HepG2 (cell line): ENCODE measurements at regions not wholly inside any gene's neighbourhood (a gene's known extent, or its start where the extent isn't known, plus 50 kb on each side); places are given as distances from the start of the nearest gene placed in this dataset.

Experiments used
- ATAC-seq: fragments of 200-7000 bp; cut with Tn5 transposase; 3 replicates; pipeline ENCODE4 v1.9.1; 2020; ENCODE audit warnings: mild to moderate bottlenecking, moderate library complexity
- BruUV-seq: library from RNA; stranded (reverse); fragments of 400-500 nt; replicated peaks from 2 replicates; lab custom pipeline; 2021; lab: Mats Ljungman, UMichigan
- CTCF ChIA-PET: fragments of 300-600 bp; formaldehyde crosslinking; extraction: SDS; loops from one replicate; lab custom pipeline; 2021; ENCODE audit warnings: low total read pairs, inconsistent platforms, low intra/inter-chr PET ratio; lab: Yijun Ruan, JAX
- POLR2A ChIA-PET: fragments of 350-600 bp; sonication (Branson Sonifier 250); formaldehyde crosslinking; loops from one replicate; lab custom pipeline; 2020; ENCODE audit warnings: antibody characterized with exemption, inconsistent platforms; lab: Yijun Ruan, JAX
- DNase-seq: peaks from one replicate; pipeline ENCODE4 v3.0.0-alpha.2; 2015; ENCODE audit warnings: low spot score
- FAIRE-seq: peaks from 3 replicates; lab custom pipeline; 2011; peaks lifted over from hg19 to GRCh38; lab: Jason Lieb, UNC
- H2AFZ ChIP-seq: one replicate; pipeline ENCODE4 v1.6.1; 2011; ENCODE audit warnings: low read length, inconsistent platforms
- H3K27ac ChIP-seq: fragments of 300-600 bp; 3 replicates; pipeline ENCODE4 v1.8.0; 2011; ENCODE audit warnings: mixed run types, mild to moderate bottlenecking, mixed read lengths, low read length, inconsistent platforms; ENCODE audit not compliant: insufficient read depth; ENCODE audit errors: extremely low read length
- H3K27me3 ChIP-seq, 2 experiments: fragments of 200-600 bp in 1 of 2; 2 replicates in 1 of 2; 3 replicates in 1 of 2; pipeline versions ENCODE4 v1.6.0 to v1.8.0; 2011; ENCODE audit warnings: low read length in 2 of 2, mild to moderate bottlenecking in 2 of 2, moderate library complexity in 2 of 2, inconsistent platforms in 1 of 2; ENCODE audit not compliant: insufficient read depth in 2 of 2, control insufficient read depth in 1 of 2
- H3K36me3 ChIP-seq, 2 experiments: fragments of 200-600 bp in 1 of 2; replicated peaks in 1 of 2; 2 replicates in 1 of 2; 3 replicates in 1 of 2; pipeline versions ENCODE4 v1.5.1 to v1.8.0; 2011; ENCODE audit warnings: low read length in 2 of 2, inconsistent platforms in 1 of 2; ENCODE audit not compliant: insufficient read depth in 2 of 2, control insufficient read depth in 1 of 2
- H3K4me1 ChIP-seq: 2 replicates; pipeline ENCODE4 v1.5.1; 2012; ENCODE audit warnings: low read length, inconsistent platforms; ENCODE audit not compliant: insufficient read depth
- H3K4me2 ChIP-seq: 2 replicates; pipeline ENCODE4 v1.6.0; 2011; ENCODE audit warnings: low read depth, low read length, inconsistent platforms
- H3K4me3 ChIP-seq, 3 experiments: fragments of 200-600 bp in 1 of 3; sonication (generic), shearing (Covaris generic) in 1 of 3; replicated peaks in 1 of 3; 2 replicates each; pipeline ENCODE4 v1.5.1; 2011 to 2016; ENCODE audit warnings: low read length in 3 of 3, inconsistent platforms in 2 of 3, low read depth in 2 of 3, mild to moderate bottlenecking in 2 of 3, control low read depth in 1 of 3, mixed read lengths in 1 of 3; ENCODE audit not compliant: insufficient read depth in 1 of 3
- H3K79me2 ChIP-seq: one replicate; pipeline ENCODE4 v1.6.1; 2011; ENCODE audit warnings: low read length, inconsistent platforms; ENCODE audit not compliant: insufficient read depth
- H3K9ac ChIP-seq: 2 replicates; pipeline ENCODE4 v1.6.0; 2011; ENCODE audit warnings: mild to moderate bottlenecking, low read depth, low read length, inconsistent platforms; ENCODE audit not compliant: insufficient read depth
- H3K9me3 ChIP-seq: 2 replicates; pipeline ENCODE4 v1.5.1; 2012; ENCODE audit warnings: mild to moderate bottlenecking, low read length
- H4K20me1 ChIP-seq: 2 replicates; pipeline ENCODE4 v1.6.0; 2011; ENCODE audit warnings: inconsistent platforms, mild to moderate bottlenecking, low read length, moderate library complexity; ENCODE audit not compliant: insufficient read depth
- FOXO1 ChIP-seq: sonication (generic); formaldehyde crosslinking; IDR thresholded peaks from 2 replicates; pipeline ENCODE4 v1.4.0; 2020; ENCODE audit warnings: missing genetic modification reagents
- HNRNPH1 ChIP-seq: fragments of 200-400 bp; formaldehyde crosslinking; optimal IDR thresholded peaks from 2 replicates; pipeline ENCODE3; 2017; ENCODE audit warnings: mild to moderate bottlenecking, low read depth, low read length
- JUN ChIP-seq: sonication (generic); formaldehyde crosslinking; IDR thresholded peaks from 2 replicates; pipeline ENCODE4 v1.4.0; 2020; ENCODE audit warnings: mild to moderate bottlenecking, missing genetic modification reagents
- KDM1A ChIP-seq: IDR thresholded peaks from 2 replicates; pipeline ENCODE4 v1.6.1; 2016; ENCODE audit warnings: missing compliant biosample characterization
- TCF7 ChIP-seq: sonication (generic); IDR thresholded peaks from 2 replicates; pipeline ENCODE4 v1.6.1; 2016; ENCODE audit warnings: antibody characterized with exemption, low read depth
- ZBTB20 ChIP-seq: sonication (generic); formaldehyde crosslinking; IDR thresholded peaks from 2 replicates; pipeline ENCODE4 v1.8.1; 2023; ENCODE audit warnings: missing genetic modification reagents, low read depth, mild to moderate bottlenecking, borderline replicate concordance
- ZBTB49 ChIP-seq: sonication (generic); formaldehyde crosslinking; IDR thresholded peaks from 2 replicates; pipeline ENCODE4 v1.4.0; 2020; ENCODE audit warnings: missing genetic modification reagents, borderline replicate concordance
- ZFY ChIP-seq: sonication (generic); formaldehyde crosslinking; IDR thresholded peaks from 2 replicates; pipeline ENCODE4 v1.4.0; 2020; ENCODE audit warnings: missing genetic modification reagents
- ZNF30 ChIP-seq: sonication (generic); formaldehyde crosslinking; IDR thresholded peaks from 2 replicates; pipeline ENCODE4 v1.5.0; 2020; ENCODE audit warnings: mild to moderate bottlenecking, missing genetic modification reagents
- ZNF878 ChIP-seq: sonication (generic); formaldehyde crosslinking; IDR thresholded peaks from 2 replicates; pipeline ENCODE4 v1.8.1; 2023; ENCODE audit warnings: mild to moderate bottlenecking, missing genetic modification reagents, moderate library complexity
- WGBS: methylation state at CpG from one replicate; pipeline ENCODE4 v1.1.6; 2017; ENCODE audit warnings: low lambda C conversion rate; 5-methylcytosine and 5-hydroxymethylcytosine counted together
- in situ Hi-C: cut with HindIII; loops from 2 replicates; pipeline ENCODE4 v1.10.0; 2017; ENCODE audit warnings: low pct_unique_long_range_greater_than_20kb; ENCODE audit not compliant: extremely low pct_ligation_motif_present
- intact Hi-C: fragments of 100-400 bp; cut with micrococcal nuclease; formaldehyde crosslinking; loops from one replicate; pipeline ENCODE4 v1.10.0; 2022; ENCODE audit not compliant: unreplicated experiment
- TF ChIP-seq, protein P1 (sequence below): sonication (generic); formaldehyde crosslinking; IDR thresholded peaks from 2 replicates; pipeline ENCODE4 v1.5.1; 2020; ENCODE audit warnings: mild to moderate bottlenecking, missing genetic modification reagents, borderline replicate concordance
- TF ChIP-seq, protein P2 (sequence below): sonication (generic); formaldehyde crosslinking; IDR thresholded peaks from 2 replicates; pipeline ENCODE4 v1.4.0; 2020; ENCODE audit warnings: low read depth, mild to moderate bottlenecking, missing genetic modification reagents
- TF ChIP-seq, protein P3 (sequence below): IDR thresholded peaks from 2 replicates; pipeline ENCODE4 v1.6.1; 2016; ENCODE audit warnings: mild to moderate bottlenecking

DNA sequence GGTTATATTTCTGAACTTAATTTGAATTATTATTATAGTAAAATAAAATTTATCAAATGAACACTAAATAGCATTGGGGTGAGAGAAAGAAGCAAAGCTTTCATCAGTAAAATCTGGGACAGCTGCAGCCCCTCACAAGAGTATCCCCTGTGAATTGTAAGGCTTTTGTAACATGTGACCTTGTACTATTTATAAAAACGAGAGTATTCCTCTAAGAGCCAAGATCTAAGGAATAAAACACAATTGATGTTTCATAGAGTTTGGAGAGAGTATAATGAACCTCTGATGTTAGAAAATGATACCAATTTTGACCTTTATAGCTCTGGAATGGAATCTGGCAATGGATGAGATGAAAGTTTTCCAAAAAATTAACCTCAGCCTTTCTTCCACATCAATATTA is 617.2 kb upstream of the ID4 start:
- Histone ChIP-seq H3K27me3 (no peaks in the 10 kb centered on the region), H3K9me3 (peaks cover 46% of the 10 kb centered on the region), H3K36me3 (no peaks in the 10 kb centered on the region), H3K4me3 (no peak overlapping the region), H3K27ac (no peak overlapping the region), H3K4me1 (no peaks in the 10 kb centered on the region), H2AFZ (no peak overlapping the region), H4K20me1 (no peaks in the 10 kb centered on the region), H3K9ac (no peak overlapping the region), H3K4me2 (no peak overlapping the region), H3K79me2 (no peaks in the 10 kb centered on the region)
- POLR2A ChIA-PET: no interaction called here
- 0% methylated on average over 1 of the region's 1 CpG for WGBS
- BruUV-seq: no TSS peak
- intact Hi-C loops: loop anchor here (10.0 kb wide), 1 partner anchor 195 kb away; no protein-coding TSS in a partner anchor
- DNase-seq: no peak
- no peak for TF ChIP-seq ZFY (CRISPR knock-in tag)
- no peak for ATAC-seq
- no peak for FAIRE-seq
- CTCF ChIA-PET: no interaction called here
- in situ Hi-C loops: no loop called here

- no peaks in the 10 kb centered on the region for H3K4me1 ChIP-seq
- H2AFZ ChIP-seq: no peak overlapping the region
- H3K9me3 ChIP-seq: peaks cover 67% of the 10 kb centered on the region
- no peaks in the 10 kb centered on the region for H4K20me1 ChIP-seq
- ATAC-seq: no peak
- H3K9ac ChIP-seq: no peak overlapping the region
- no peaks in the 10 kb centered on the region for H3K36me3 ChIP-seq
- no peak overlapping the region for H3K4me3 ChIP-seq
- H3K4me2 ChIP-seq: no peak overlapping the region
- ChIA-PET POLR2A (no interaction called here), CTCF (no interaction called here)
- H3K27me3 ChIP-seq: no peaks in the 10 kb centered on the region
- in situ Hi-C loops (no loop called here), intact Hi-C loops (no loop called here)
- no peaks in the 10 kb centered on the region for H3K79me2 ChIP-seq
- BruUV-seq: no TSS peak
- H3K27ac ChIP-seq: no peak overlapping the region
- no peak for DNase-seq
- WGBS: 7% methylated on average over 5 of the region's 5 CpGs
- no peak for FAIRE-seq
- TF ChIP-seq HNRNPH1 (no peak), ZBTB20 (CRISPR knock-in tag) (no peak), ZNF878 (no peak), ZNF30 (CRISPR knock-in tag) (no peak), FOXO1 (CRISPR knock-in tag) (no peak), KDM1A (no peak), TCF7 (no peak), ZBTB49 (CRISPR knock-in tag) (no peak), JUN (CRISPR knock-in tag) (no peak)
- TF ChIP-seq, protein P1, sequence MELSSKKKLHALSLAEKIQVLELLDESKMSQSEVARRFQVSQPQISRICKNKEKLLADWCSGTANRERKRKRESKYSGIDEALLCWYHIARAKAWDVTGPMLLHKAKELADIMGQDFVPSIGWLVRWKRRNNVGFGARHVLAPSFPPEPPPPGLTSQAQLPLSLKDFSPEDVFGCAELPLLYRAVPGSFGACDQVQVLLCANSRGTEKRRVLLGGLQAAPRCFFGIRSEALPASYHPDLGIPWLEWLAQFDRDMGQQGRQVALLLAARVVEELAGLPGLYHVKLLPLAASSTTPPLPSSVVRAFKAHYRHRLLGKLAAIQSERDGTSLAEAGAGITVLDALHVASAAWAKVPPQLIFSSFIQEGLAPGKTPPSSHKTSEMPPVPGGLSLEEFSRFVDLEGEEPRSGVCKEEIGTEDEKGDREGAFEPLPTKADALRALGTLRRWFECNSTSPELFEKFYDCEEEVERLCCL (CRISPR knock-in tag): no peak
- TF ChIP-seq, protein P2, sequence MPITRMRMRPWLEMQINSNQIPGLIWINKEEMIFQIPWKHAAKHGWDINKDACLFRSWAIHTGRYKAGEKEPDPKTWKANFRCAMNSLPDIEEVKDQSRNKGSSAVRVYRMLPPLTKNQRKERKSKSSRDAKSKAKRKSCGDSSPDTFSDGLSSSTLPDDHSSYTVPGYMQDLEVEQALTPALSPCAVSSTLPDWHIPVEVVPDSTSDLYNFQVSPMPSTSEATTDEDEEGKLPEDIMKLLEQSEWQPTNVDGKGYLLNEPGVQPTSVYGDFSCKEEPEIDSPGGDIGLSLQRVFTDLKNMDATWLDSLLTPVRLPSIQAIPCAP (CRISPR knock-in tag): no peak
- TF ChIP-seq, protein P3, sequence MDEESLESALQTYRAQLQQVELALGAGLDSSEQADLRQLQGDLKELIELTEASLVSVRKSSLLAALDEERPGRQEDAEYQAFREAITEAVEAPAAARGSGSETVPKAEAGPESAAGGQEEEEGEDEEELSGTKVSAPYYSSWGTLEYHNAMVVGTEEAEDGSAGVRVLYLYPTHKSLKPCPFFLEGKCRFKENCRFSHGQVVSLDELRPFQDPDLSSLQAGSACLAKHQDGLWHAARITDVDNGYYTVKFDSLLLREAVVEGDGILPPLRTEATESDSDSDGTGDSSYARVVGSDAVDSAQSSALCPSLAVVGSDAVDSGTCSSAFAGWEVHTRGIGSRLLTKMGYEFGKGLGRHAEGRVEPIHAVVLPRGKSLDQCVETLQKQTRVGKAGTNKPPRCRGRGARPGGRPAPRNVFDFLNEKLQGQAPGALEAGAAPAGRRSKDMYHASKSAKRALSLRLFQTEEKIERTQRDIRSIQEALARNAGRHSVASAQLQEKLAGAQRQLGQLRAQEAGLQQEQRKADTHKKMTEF (CRISPR knock-in tag): no peak
Measured at GRCh38 chr6:19231878-19232561, 605.1 kb upstream of the ID4 start.
